ENCODE measurements at regions not wholly inside any gene's neighbourhood (a gene's known extent, or its start where the extent isn't known, plus 50 kb on each side); places are given as distances from the start of the nearest gene placed in this dataset.

GRCh38 chr13:74773248-74773647 is 639.0 kb upstream of the KLF12 start:
- POLR2A ChIA-PET: no interaction called here
- no peak for DNase-seq (ENCODE audit: extremely low spot score)
- TF ChIP-seq, protein P1, sequence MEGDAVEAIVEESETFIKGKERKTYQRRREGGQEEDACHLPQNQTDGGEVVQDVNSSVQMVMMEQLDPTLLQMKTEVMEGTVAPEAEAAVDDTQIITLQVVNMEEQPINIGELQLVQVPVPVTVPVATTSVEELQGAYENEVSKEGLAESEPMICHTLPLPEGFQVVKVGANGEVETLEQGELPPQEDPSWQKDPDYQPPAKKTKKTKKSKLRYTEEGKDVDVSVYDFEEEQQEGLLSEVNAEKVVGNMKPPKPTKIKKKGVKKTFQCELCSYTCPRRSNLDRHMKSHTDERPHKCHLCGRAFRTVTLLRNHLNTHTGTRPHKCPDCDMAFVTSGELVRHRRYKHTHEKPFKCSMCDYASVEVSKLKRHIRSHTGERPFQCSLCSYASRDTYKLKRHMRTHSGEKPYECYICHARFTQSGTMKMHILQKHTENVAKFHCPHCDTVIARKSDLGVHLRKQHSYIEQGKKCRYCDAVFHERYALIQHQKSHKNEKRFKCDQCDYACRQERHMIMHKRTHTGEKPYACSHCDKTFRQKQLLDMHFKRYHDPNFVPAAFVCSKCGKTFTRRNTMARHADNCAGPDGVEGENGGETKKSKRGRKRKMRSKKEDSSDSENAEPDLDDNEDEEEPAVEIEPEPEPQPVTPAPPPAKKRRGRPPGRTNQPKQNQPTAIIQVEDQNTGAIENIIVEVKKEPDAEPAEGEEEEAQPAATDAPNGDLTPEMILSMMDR (IDR thresholded peaks at IDR 0.05; ENCODE audit: control extremely low read depth, extremely low read depth, low read depth, missing control alignments): no peak
- CTCF ChIA-PET: interaction anchor here (2.1 kb wide), 1 partner anchor 11 kb away, joined by 5 read pairs; no protein-coding TSS in a partner anchor

DNA sequence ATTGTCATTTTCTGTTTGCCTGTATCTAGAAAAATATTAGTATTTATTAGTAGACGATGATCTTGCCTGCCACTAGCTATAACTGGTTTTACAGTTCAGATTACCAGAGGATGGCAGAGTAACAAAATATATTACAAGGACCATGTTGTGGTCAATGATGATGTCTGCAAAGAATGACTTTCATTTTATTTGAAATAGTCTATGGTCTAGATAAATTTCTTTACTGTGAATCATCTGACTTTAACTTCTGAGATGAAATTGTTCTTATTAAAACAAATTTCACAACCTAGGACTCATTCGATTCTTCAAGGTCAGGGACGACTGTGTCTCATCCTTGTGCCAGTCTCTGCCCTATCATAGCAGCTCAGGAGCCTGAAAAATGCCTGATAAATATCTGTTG is 637.8 kb upstream of the KLF12 start:
- ChIA-PET CTCF (no interaction called here), POLR2A (no interaction called here)
- TF ChIP-seq, protein P1 (IDR thresholded peaks at IDR 0.05; ENCODE audit: control extremely low read depth, extremely low read depth, low read depth, missing control alignments): no peak
- DNase-seq (ENCODE audit: extremely low spot score): no peak

DNA sequence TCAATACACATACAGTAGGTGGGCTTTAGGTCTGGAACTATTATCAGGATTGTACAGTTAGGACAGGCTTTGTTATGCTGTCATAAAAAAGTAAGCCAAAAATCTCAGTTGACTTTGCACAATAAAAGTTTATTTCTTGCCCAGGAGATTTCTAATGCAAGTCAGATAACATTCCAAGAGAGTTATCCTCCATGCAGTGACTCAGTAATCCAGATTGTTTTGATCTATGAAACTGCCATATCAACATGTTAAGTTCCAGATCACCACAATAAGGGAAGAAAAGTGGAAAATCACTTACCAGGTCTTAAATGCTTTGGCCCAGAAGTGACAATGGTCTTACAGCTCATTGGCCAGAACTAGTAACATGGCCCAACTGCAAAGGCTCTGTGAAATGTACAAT is 636.2 kb upstream of the KLF12 start:
- ChIA-PET CTCF (interaction anchor here (1.4 to 1.7 kb wide), 2 partner anchors 10 to 21 kb away, joined by 3 to 4 read pairs; no protein-coding TSS in a partner anchor), POLR2A (no interaction called here)
- TF ChIP-seq, protein P1 (IDR thresholded peaks at IDR 0.05; ENCODE audit: control extremely low read depth, extremely low read depth, low read depth, missing control alignments): no peak
- DNase-seq (ENCODE audit: extremely low spot score): no peak

DNA sequence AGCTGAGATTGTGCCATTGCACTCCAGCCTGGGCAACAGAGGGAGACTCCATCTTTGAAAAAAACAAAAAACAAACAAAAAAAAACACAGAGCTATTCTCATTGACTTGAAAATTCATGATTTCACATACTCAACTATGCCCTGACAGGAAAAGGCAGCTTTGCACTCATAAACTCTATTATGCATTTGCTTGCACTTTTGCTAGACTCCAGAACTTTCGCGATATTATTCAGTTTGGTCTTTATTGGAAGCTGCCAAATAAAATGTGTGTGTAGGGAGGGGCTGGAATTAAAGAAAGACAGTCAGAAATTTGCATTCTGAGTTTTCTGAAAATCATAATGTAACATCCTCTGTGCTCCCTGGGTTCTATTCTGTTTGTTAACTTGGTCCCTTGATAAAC is 635.1 kb upstream of the KLF12 start:
- CTCF ChIA-PET: interaction anchor here (1.1 to 2.2 kb wide), 4 partner anchors 11 to 21 kb away, joined by 3 to 5 read pairs (median 4); no protein-coding TSS in a partner anchor
- POLR2A ChIA-PET: no interaction called here
- no peak for DNase-seq (ENCODE audit: extremely low spot score)
- TF ChIP-seq, protein P1 (IDR thresholded peaks at IDR 0.05; ENCODE audit: control extremely low read depth, extremely low read depth, low read depth, missing control alignments): no peak

GRCh38 chr13:74768521-74769085 is 634.4 kb upstream of the KLF12 start:
- ChIA-PET CTCF (interaction anchor here (0.8 to 2.2 kb wide), 3 partner anchors 14 to 20 kb away, joined by 3 to 5 read pairs (median 4); no protein-coding TSS in a partner anchor), POLR2A (no interaction called here)
- no peak for DNase-seq (ENCODE audit: extremely low spot score)
- TF ChIP-seq, protein P1 (IDR thresholded peaks at IDR 0.05; ENCODE audit: control extremely low read depth, extremely low read depth, low read depth, missing control alignments): no peak

DNA sequence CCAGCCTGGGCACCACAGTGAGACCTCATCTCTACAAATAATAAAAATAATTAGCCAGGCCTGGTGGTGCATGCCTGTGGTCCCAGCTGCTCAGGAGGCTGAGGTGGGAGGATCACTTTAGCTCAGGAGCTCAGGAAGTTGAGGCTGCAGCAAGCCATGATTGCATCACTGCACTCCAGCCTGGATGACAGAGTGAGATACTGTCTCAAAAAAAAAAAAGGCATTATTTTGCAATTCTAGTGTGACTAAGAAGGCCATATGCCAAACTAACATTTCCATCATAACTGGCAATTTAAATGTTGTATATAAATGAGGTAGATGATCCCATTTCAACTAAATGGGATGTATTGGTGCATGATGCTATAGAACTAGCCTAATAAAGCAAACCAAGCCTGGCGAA is 632.8 kb upstream of the KLF12 start:
- no peak for DNase-seq (ENCODE audit: extremely low spot score)
- ChIA-PET CTCF (interaction anchor here (2.2 kb wide), 1 partner anchor 20 kb away, joined by 5 read pairs; no protein-coding TSS in a partner anchor), POLR2A (no interaction called here)
- TF ChIP-seq, protein P1 (IDR thresholded peaks at IDR 0.05; ENCODE audit: control extremely low read depth, extremely low read depth, low read depth, missing control alignments): no peak

Data from GM10248 (cell line).